Upper lobe of left lung (tissue), 4 donors: ENCODE measurements at regions not wholly inside any gene's neighbourhood (a gene's known extent, or its start where the extent isn't known, plus 50 kb on each side); places are given as distances from the start of the nearest gene placed in this dataset.

Source experiments
- EP300 ChIP-seq, 4 donors: sonication (generic); formaldehyde crosslinking; IDR thresholded peaks; one replicate each; pipeline ENCODE4 v1.5.1; 2017; ENCODE audit warnings: antibody characterized with exemption in 4 of 4, control low read depth in 2 of 4
- POLR2A ChIP-seq, 4 donors: fragments of 450-650 bp; IDR thresholded peaks; one replicate each; pipeline ENCODE4 v1.5.1; 2016 to 2017; ENCODE audit warnings: antibody characterized with exemption in 4 of 4, mild to moderate bottlenecking in 2 of 4
- POLR2AphosphoS5 ChIP-seq, 2 donors: sonication (generic); formaldehyde crosslinking; IDR thresholded peaks; one replicate each; pipeline ENCODE4 v1.5.1; 2017; ENCODE audit warnings: antibody characterized with exemption in 2 of 2
- TF ChIP-seq, protein P1 (sequence below), 6 experiments: fragments of 450-650 bp in 4 of 6; fragments of 200-600 bp in 2 of 6; sonication (generic) in 2 of 6; IDR thresholded peaks; one replicate each; pipeline ENCODE4 v1.5.1; 2016 to 2019; ENCODE audit warnings: antibody characterized with exemption in 6 of 6

DNA sequence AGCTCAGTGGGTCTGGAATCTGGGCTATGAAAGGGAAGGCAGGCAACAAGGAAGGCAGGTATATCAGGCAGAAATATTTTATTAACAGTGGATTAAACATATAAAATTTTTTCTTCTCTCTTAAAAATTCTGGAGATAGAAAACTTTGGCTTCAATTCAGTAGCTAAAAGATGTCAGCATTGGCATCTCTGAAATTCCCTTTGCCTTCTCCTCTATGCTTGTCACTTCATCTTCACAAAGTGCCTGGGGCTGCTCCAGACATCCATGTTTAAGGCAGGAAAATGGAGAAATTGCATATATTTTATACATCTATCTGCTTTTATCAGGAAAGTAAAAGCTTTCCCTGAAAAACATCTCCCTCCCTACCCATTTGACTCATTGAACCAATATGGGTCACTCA lies 894.1 kb upstream of the API5 start:
- TF ChIP-seq, protein P1, sequence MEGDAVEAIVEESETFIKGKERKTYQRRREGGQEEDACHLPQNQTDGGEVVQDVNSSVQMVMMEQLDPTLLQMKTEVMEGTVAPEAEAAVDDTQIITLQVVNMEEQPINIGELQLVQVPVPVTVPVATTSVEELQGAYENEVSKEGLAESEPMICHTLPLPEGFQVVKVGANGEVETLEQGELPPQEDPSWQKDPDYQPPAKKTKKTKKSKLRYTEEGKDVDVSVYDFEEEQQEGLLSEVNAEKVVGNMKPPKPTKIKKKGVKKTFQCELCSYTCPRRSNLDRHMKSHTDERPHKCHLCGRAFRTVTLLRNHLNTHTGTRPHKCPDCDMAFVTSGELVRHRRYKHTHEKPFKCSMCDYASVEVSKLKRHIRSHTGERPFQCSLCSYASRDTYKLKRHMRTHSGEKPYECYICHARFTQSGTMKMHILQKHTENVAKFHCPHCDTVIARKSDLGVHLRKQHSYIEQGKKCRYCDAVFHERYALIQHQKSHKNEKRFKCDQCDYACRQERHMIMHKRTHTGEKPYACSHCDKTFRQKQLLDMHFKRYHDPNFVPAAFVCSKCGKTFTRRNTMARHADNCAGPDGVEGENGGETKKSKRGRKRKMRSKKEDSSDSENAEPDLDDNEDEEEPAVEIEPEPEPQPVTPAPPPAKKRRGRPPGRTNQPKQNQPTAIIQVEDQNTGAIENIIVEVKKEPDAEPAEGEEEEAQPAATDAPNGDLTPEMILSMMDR (IDR thresholded peaks at IDR 0.05): no peak
- TF ChIP-seq POLR2A (IDR thresholded peaks at IDR 0.05) (no peak), POLR2AphosphoS5 (IDR thresholded peaks at IDR 0.05) (no peak), EP300 (IDR thresholded peaks at IDR 0.05) (no peak)
